Pancreas (tissue), 10 donors: ENCODE measurements at regions not wholly inside any gene's neighbourhood (a gene's known extent, or its start where the extent isn't known, plus 50 kb on each side); places are given as distances from the start of the nearest gene placed in this dataset.

Experiments used
- ATAC-seq, 4 donors: fragments of 200-7000 bp; cut with Tn5 transposase; one replicate each; pipeline versions ENCODE4 v1.8.0 to v1.9.1; 2020; ENCODE audit warnings: mild to moderate bottlenecking in 4 of 4, moderate library complexity in 4 of 4
- DNase-seq, 6 donors: peaks; one replicate each; pipeline ENCODE4 v3.0.0-alpha.2; 2020
- FAIRE-seq: peaks from 2 replicates; lab custom pipeline; 2012; peaks lifted over from hg19 to GRCh38; lab: Jason Lieb, UNC
- H3K27ac ChIP-seq, 4 donors: fragments of 200-600 bp; sonication (generic); 1 replicate in 3 of 4; 2 replicates in 1 of 4; pipeline versions ENCODE4 v1.5.0 to v1.8.0; 2020
- H3K27me3 ChIP-seq, 4 donors: fragments of 200-600 bp; one replicate each; pipeline ENCODE4 v1.8.0; 2021
- H3K36me3 ChIP-seq, 3 donors: fragments of 200-600 bp; sonication (generic) in 1 of 3; one replicate each; pipeline versions ENCODE4 v1.5.0 to v1.8.0; 2020 to 2021
- H3K4me1 ChIP-seq, 3 donors: fragments of 200-600 bp; one replicate each; pipeline ENCODE4 v1.8.0; 2021
- H3K4me3 ChIP-seq, 4 donors: fragments of 200-600 bp; sonication (generic) in 2 of 4; one replicate each; pipeline versions ENCODE4 v1.5.0 to v1.8.0; 2020 to 2021
- H3K9me3 ChIP-seq, 4 donors: fragments of 200-600 bp; one replicate each; pipeline ENCODE4 v1.8.0; 2021
- CTCF ChIP-seq, 4 donors: fragments of 200-600 bp; sonication (generic) in 3 of 4; IDR thresholded peaks; one replicate each; pipeline versions ENCODE4 v1.5.0 to v1.8.0; 2021; ENCODE audit warnings: antibody characterized with exemption in 4 of 4
- WGBS, 2 donors: extraction: QIAGEN DNeasy Blood & Tissue Kit; methylation state at CpG; one replicate each; pipeline ENCODE4 v1.1.7; 2013; 5-methylcytosine and 5-hydroxymethylcytosine counted together
- intact Hi-C, 3 donors: fragments of 100-400 bp; cut with DNase I; formaldehyde crosslinking; loops; one replicate each; pipeline versions ENCODE4 v1.11.1 to v1.14.2; 2022
- donor health status: healthy with polysubstance abuse.
- donor health status: DM: no; HTN: no; CAD: no; lungs with moderate emphysema.
- donor health status: DM: no; HTN: no; CAD: no.
- donor health status: control.
- donor health status: control.
- donor health status: Bipolar disorder and iron deficiency.
- donor health status: DM: yes; HTN: yes; CAD: no.
- donor health status: DM: no; HTN: no; CAD: no.
- donor health status: DM: no; HTN: no; CAD: no.
- donor health status: DM: yes; HTN: yes; CAD: no.

- no peak for TF ChIP-seq CTCF (IDR thresholded peaks at IDR 0.05)
These were observed 673.1 kb upstream of the CPEB2 start for GRCh38 chr4:14329228-14329627.

GRCh38 chr4:14333616-14334015, 668.7 kb upstream of the CPEB2 start:
- ATAC-seq = no peak
- Histone ChIP-seq H3K4me1 (no peaks in the 10 kb centered on the region), H3K9me3 (no peaks in the 10 kb centered on the region), H3K4me3 (no peak overlapping the region), H3K27ac (no peak overlapping the region), H3K36me3 (no peaks in the 10 kb centered on the region), H3K27me3 (no peaks in the 10 kb centered on the region)
- WGBS, 2 donors = 88 to 94% methylated on average over 2 of the region's 2 CpGs
- intact Hi-C loops = no loop called here
- no peak for TF ChIP-seq CTCF (IDR thresholded peaks at IDR 0.05)
- FAIRE-seq = no peak
- DNase-seq = no peak

More at GRCh38 chr4:14329228-14329627, 673.1 kb upstream of the CPEB2 start:
- Histone ChIP-seq H3K36me3 (no peaks in the 10 kb centered on the region), H3K4me3 (no peak overlapping the region), H3K27me3 (no peaks in the 10 kb centered on the region), H3K27ac (no peak overlapping the region), H3K4me1 (no peaks in the 10 kb centered on the region), H3K9me3 (no peaks in the 10 kb centered on the region)
- intact Hi-C loops = no loop called here
- WGBS, 2 donors = 76 to 81% methylated on average over 1 of the region's 1 CpG
- DNase-seq (no peak), ATAC-seq (no peak), FAIRE-seq (no peak)

- no peak for TF ChIP-seq CTCF (IDR thresholded peaks at IDR 0.05)
- intact Hi-C loops = no loop called here
- Histone ChIP-seq H3K27ac (no peak overlapping the region), H3K9me3 (no peaks in the 10 kb centered on the region), H3K4me3 (no peak overlapping the region), H3K4me1 (no peaks in the 10 kb centered on the region), H3K27me3 (no peaks in the 10 kb centered on the region), H3K36me3 (no peaks in the 10 kb centered on the region)
- no peak for DNase-seq
- no peak for ATAC-seq
- no peak for FAIRE-seq
These were observed 668.1 kb upstream of the CPEB2 start for GRCh38 chr4:14334166-14334565.

- DNase-seq = no peak
- H3K4me3 ChIP-seq = no peak overlapping the region
- no peak overlapping the region for H3K27ac ChIP-seq
- WGBS, 2 donors = 94 to 97% methylated on average over 3 of the region's 3 CpGs
- no peaks in the 10 kb centered on the region for H3K27me3 ChIP-seq
- no peak for TF ChIP-seq CTCF (IDR thresholded peaks at IDR 0.05)
- ATAC-seq = no peak
- no peaks in the 10 kb centered on the region for H3K9me3 ChIP-seq
- no peaks in the 10 kb centered on the region for H3K36me3 ChIP-seq
- FAIRE-seq = no peak
- intact Hi-C loops = no loop called here
- H3K4me1 ChIP-seq = no peaks in the 10 kb centered on the region
These were observed 666.4 kb upstream of the CPEB2 start for GRCh38 chr4:14335872-14336271.

GRCh38 chr4:14336656-14337055, 665.6 kb upstream of the CPEB2 start:
- H3K27ac ChIP-seq = no peak overlapping the region
- DNase-seq (no peak), ATAC-seq (no peak), FAIRE-seq (no peak)
- no peaks in the 10 kb centered on the region for H3K9me3 ChIP-seq
- no peak overlapping the region for H3K4me3 ChIP-seq
- 45 to 63% methylated on average over 2 of the region's 2 CpGs for WGBS, 2 donors
- intact Hi-C loops = no loop called here
- no peak for TF ChIP-seq CTCF (IDR thresholded peaks at IDR 0.05)
- no peaks in the 10 kb centered on the region for H3K36me3 ChIP-seq
- H3K27me3 ChIP-seq = no peaks in the 10 kb centered on the region
- no peaks in the 10 kb centered on the region for H3K4me1 ChIP-seq
